Stimulated activated CD4-positive, alpha-beta T cell treated with anti-CD3 and anti-CD28 coated beads, TNF-alpha, amount 100 ng/mL, for 48 hours (primary cell): ENCODE measurements at regions not wholly inside any gene's neighbourhood (a gene's known extent, or its start where the extent isn't known, plus 50 kb on each side); places are given as distances from the start of the nearest gene placed in this dataset.
"Not testable (repeated sequence)": the region's sequence is repeated elsewhere in the genome, so short reads cannot be mapped to it uniquely, and the experiment has no call there.

Experiments
- DNase-seq, 3 donors: peaks; one replicate each; pipeline ENCODE4 v3.0.0-alpha.2; 2020; ENCODE audit warnings: low read depth in 3 of 3

- DNase-seq: no peak
These were observed 68.8 kb upstream of the MYO3A start for GRCh38 chr10:25865267-25865666.

GRCh38 chr10:25867321-25867720, 66.7 kb upstream of the MYO3A start:
- no peak for DNase-seq

- no peak for DNase-seq
These were observed 64.9 kb upstream of the MYO3A start for GRCh38 chr10:25869067-25869591.

GRCh38 chr10:25869609-25870008, 64.4 kb upstream of the MYO3A start:
- no peak for DNase-seq

- DNase-seq: not testable (repeated sequence)
These were observed 59.6 kb upstream of the MYO3A start for GRCh38 chr10:25874402-25874801.

GRCh38 chr10:25875556-25876165, 58.4 kb upstream of the MYO3A start:
- peak; percentile 37 to 55 (median 48) for DNase-seq

GRCh38 chr10:25877296-25877695, 56.7 kb upstream of the MYO3A start:
- no peak for DNase-seq
